ENCODE measurements at regions not wholly inside any gene's neighbourhood (a gene's known extent, or its start where the extent isn't known, plus 50 kb on each side); places are given as distances from the start of the nearest gene placed in this dataset.
"Not testable (repeated sequence)": the region's sequence is repeated elsewhere in the genome, so short reads cannot be mapped to it uniquely, and the experiment has no call there.

GRCh38 chrX:121562616-121563015, 515.2 kb downstream of the GLUD2 start:
- Histone ChIP-seq H3K4me1 (ENCODE audit: control insufficient read depth, insufficient read depth, low read length) (no peaks in the 10 kb centered on the region), H3K4me3 (ENCODE audit: low read length) (no peak overlapping the region), H3K27ac (ENCODE audit: low read length) (no peak overlapping the region), H3K27me3 (ENCODE audit: control insufficient read depth, insufficient read depth, low read length) (no peaks in the 10 kb centered on the region), H3K9me3 (ENCODE audit: control insufficient read depth, insufficient read depth, low read length) (no peaks in the 10 kb centered on the region), H3K36me3 (ENCODE audit: control insufficient read depth, insufficient read depth, low read length) (no peaks in the 10 kb centered on the region)
- no peak for DNase-seq (ENCODE audit: low read depth, low spot score)

GRCh38 chrX:121569609-121570008, 522.2 kb downstream of the GLUD2 start:
- Histone ChIP-seq H3K9me3 (ENCODE audit: control insufficient read depth, insufficient read depth, low read length) (no peaks in the 10 kb centered on the region), H3K36me3 (ENCODE audit: control insufficient read depth, insufficient read depth, low read length) (no peaks in the 10 kb centered on the region), H3K4me3 (ENCODE audit: low read length) (no peak overlapping the region), H3K27me3 (ENCODE audit: control insufficient read depth, insufficient read depth, low read length) (no peaks in the 10 kb centered on the region), H3K4me1 (ENCODE audit: control insufficient read depth, insufficient read depth, low read length) (no peaks in the 10 kb centered on the region), H3K27ac (ENCODE audit: low read length) (no peak overlapping the region)
- DNase-seq (ENCODE audit: low read depth, low spot score) = no peak
- WGBS (ENCODE audit: insufficient coverage, insufficient read length) = no CpG with 5 or more reads among the region's 4 CpGs

DNA sequence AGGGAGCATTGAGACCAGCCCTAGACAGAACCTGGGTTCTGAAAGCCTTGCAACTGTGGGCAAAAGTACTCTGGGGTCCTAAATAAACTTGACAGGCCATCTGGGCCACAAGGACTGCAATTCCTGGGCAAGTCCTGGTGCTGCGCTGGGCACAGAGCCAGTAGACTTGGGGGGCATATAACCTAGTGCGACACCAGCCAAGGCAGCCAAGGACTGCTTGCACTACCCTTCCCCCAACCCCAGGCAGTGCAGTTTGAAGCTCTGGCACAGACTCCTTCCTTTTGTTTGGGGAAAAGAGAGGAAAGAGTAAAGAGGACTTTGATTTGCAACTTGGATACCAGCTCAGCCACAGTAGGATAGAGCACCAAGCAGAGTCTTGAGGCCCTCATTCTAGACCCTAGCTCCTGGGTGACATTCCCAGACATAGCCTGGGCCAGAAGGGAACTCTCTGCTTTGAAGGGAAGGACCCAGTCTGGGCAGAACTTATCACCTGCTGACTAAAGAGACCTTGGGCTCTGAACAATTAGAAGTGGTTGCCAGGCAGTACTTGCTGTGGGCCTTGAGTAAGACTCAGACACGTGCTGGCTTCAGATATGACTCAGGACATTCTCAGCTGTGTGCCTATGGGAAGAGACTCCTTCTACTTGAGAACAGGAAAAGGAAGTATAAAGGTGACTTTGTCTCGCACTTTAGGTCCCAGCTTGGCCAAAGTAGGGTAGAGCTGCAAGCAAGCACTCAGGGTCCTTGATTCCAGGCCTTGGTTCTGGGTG, 522.8 kb downstream of the GLUD2 start:
- Histone ChIP-seq H3K27ac (ENCODE audit: low read length) (no peak overlapping the region), H3K36me3 (ENCODE audit: control insufficient read depth, insufficient read depth, low read length) (no peaks in the 10 kb centered on the region), H3K9me3 (ENCODE audit: control insufficient read depth, insufficient read depth, low read length) (no peaks in the 10 kb centered on the region), H3K27me3 (ENCODE audit: control insufficient read depth, insufficient read depth, low read length) (no peaks in the 10 kb centered on the region), H3K4me1 (ENCODE audit: control insufficient read depth, insufficient read depth, low read length) (no peaks in the 10 kb centered on the region), H3K4me3 (ENCODE audit: low read length) (no peak overlapping the region)
- DNase-seq (ENCODE audit: low read depth, low spot score) = no peak
- no CpG with 5 or more reads among the region's 4 CpGs for WGBS (ENCODE audit: insufficient coverage, insufficient read length)

DNA sequence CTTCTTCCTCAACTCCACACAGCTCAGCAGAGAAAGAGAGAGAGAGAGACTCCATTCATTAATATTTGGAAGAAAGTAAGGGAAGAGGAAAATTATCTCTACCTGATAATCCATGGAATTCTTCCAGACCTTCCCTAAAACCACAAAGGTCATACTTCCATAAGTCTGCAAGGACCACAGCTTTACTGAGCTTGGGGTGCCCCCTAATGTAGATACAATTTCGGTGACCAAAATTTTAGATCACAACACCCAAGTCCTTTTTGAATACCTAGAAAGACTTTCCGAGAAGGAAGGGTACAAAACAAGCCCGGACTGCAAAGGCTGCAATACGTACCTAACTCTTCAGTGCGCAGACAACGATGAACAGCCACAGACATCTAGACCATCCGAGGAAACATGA, 523.9 kb downstream of the GLUD2 start:
- Histone ChIP-seq H3K4me3 (ENCODE audit: low read length) (no peak overlapping the region), H3K9me3 (ENCODE audit: control insufficient read depth, insufficient read depth, low read length) (no peaks in the 10 kb centered on the region), H3K4me1 (ENCODE audit: control insufficient read depth, insufficient read depth, low read length) (no peaks in the 10 kb centered on the region), H3K36me3 (ENCODE audit: control insufficient read depth, insufficient read depth, low read length) (no peaks in the 10 kb centered on the region), H3K27me3 (ENCODE audit: control insufficient read depth, insufficient read depth, low read length) (no peaks in the 10 kb centered on the region), H3K27ac (ENCODE audit: low read length) (no peak overlapping the region)
- no peak for DNase-seq (ENCODE audit: low read depth, low spot score)
- no CpG with 5 or more reads among the region's 7 CpGs for WGBS (ENCODE audit: insufficient coverage, insufficient read length)

GRCh38 chrX:121574384-121574783, 527.0 kb downstream of the GLUD2 start:
- H3K27ac ChIP-seq (ENCODE audit: low read length); H3K27me3 ChIP-seq (ENCODE audit: control insufficient read depth, insufficient read depth, low read length); DNase-seq (ENCODE audit: low read depth, low spot score); H3K9me3 ChIP-seq (ENCODE audit: control insufficient read depth, insufficient read depth, low read length); H3K4me3 ChIP-seq (ENCODE audit: low read length); H3K4me1 ChIP-seq (ENCODE audit: control insufficient read depth, insufficient read depth, low read length); H3K36me3 ChIP-seq (ENCODE audit: control insufficient read depth, insufficient read depth, low read length): not testable (repeated sequence)
- WGBS (ENCODE audit: insufficient coverage, insufficient read length) = no CpG with 5 or more reads among the region's 2 CpGs

DNA sequence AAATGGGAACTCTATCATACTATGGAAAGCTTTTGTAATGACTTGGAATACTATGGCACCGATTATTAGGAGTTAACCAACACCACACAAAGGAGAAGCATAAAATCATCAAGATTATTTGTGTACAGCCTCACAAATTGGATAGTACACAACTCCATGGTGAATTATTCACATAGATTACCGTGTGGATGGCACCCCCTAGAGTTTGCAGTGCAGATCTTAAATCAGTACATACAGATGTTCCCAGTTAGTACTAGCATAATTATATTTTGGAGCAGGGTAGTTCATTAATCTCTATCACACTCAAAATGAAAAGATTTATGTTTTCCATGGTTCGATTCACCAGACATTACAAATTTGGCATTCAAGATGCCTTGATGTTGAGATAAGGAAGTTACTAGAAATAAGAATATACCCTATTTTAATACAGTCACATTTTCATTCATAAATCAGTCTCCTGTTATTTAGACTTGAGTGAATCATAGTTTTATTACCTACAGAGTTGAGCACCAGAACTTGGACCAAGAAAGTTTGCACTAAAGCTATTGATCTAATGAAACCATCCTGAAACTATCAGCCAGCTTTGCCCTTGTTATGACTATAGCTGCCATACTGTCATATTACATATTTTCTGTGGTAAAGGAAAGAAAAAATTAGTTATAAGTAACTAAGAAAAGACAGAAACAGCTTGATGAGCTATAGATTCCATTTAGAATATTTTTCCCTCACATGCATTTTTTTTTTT, 531.8 kb downstream of the GLUD2 start:
- H3K27ac ChIP-seq (ENCODE audit: low read length) = no peak overlapping the region
- H3K4me1 ChIP-seq (ENCODE audit: control insufficient read depth, insufficient read depth, low read length) = no peaks in the 10 kb centered on the region
- no peaks in the 10 kb centered on the region for H3K9me3 ChIP-seq (ENCODE audit: control insufficient read depth, insufficient read depth, low read length)
- WGBS (ENCODE audit: insufficient coverage, insufficient read length) = no CpG with 5 or more reads among the region's 3 CpGs
- H3K36me3 ChIP-seq (ENCODE audit: control insufficient read depth, insufficient read depth, low read length) = no peaks in the 10 kb centered on the region
- no peak overlapping the region for H3K4me3 ChIP-seq (ENCODE audit: low read length)
- no peaks in the 10 kb centered on the region for H3K27me3 ChIP-seq (ENCODE audit: control insufficient read depth, insufficient read depth, low read length)
- DNase-seq (ENCODE audit: low read depth, low spot score) = no peak

- H3K4me3 ChIP-seq (ENCODE audit: low read length) = no peak overlapping the region
- no peaks in the 10 kb centered on the region for H3K4me1 ChIP-seq (ENCODE audit: control insufficient read depth, insufficient read depth, low read length)
- WGBS (ENCODE audit: insufficient coverage, insufficient read length) = no CpG with 5 or more reads among the region's 4 CpGs
- H3K9me3 ChIP-seq (ENCODE audit: control insufficient read depth, insufficient read depth, low read length) = no peaks in the 10 kb centered on the region
- H3K27ac ChIP-seq (ENCODE audit: low read length) = no peak overlapping the region
- H3K27me3 ChIP-seq (ENCODE audit: control insufficient read depth, insufficient read depth, low read length) = no peaks in the 10 kb centered on the region
- H3K36me3 ChIP-seq (ENCODE audit: control insufficient read depth, insufficient read depth, low read length) = no peaks in the 10 kb centered on the region
- DNase-seq (ENCODE audit: low read depth, low spot score) = no peak
Measured at GRCh38 chrX:121581885-121582284, 534.5 kb downstream of the GLUD2 start.

DNA sequence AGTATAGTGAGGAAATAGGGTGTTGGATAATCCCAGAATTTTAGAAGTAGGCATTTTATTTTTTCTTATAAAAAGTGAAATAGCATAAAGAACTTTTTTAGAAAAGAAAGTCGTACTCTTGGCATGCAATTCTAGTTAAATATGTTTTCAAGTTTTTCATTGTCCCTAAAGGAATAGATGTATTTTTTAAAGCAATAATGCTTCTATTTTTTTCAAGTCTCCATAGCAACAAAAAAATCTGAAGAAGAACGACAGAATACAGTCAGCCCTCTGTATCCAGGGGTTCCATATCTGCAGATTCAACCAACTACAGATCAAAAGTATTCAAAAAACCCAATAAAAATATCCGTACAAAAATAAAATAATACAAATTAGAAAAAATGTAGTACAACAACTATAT, 538.2 kb downstream of the GLUD2 start:
- Histone ChIP-seq H3K27ac (ENCODE audit: low read length) (no peak overlapping the region), H3K9me3 (ENCODE audit: control insufficient read depth, insufficient read depth, low read length) (no peaks in the 10 kb centered on the region), H3K4me3 (ENCODE audit: low read length) (no peak overlapping the region), H3K36me3 (ENCODE audit: control insufficient read depth, insufficient read depth, low read length) (no peaks in the 10 kb centered on the region), H3K27me3 (ENCODE audit: control insufficient read depth, insufficient read depth, low read length) (no peaks in the 10 kb centered on the region), H3K4me1 (ENCODE audit: control insufficient read depth, insufficient read depth, low read length) (no peaks in the 10 kb centered on the region)
- no peak for DNase-seq (ENCODE audit: low read depth, low spot score)
- WGBS (ENCODE audit: insufficient coverage, insufficient read length) = 100% methylated on average over 1 of the region's 3 CpGs

GRCh38 chrX:121592884-121593283, 545.5 kb downstream of the GLUD2 start:
- Histone ChIP-seq H3K4me1 (ENCODE audit: control insufficient read depth, insufficient read depth, low read length) (no peaks in the 10 kb centered on the region), H3K36me3 (ENCODE audit: control insufficient read depth, insufficient read depth, low read length) (no peaks in the 10 kb centered on the region), H3K27ac (ENCODE audit: low read length) (no peak overlapping the region), H3K9me3 (ENCODE audit: control insufficient read depth, insufficient read depth, low read length) (no peaks in the 10 kb centered on the region), H3K4me3 (ENCODE audit: low read length) (no peak overlapping the region), H3K27me3 (ENCODE audit: control insufficient read depth, insufficient read depth, low read length) (no peaks in the 10 kb centered on the region)
- WGBS (ENCODE audit: insufficient coverage, insufficient read length) = no CpG with 5 or more reads among the region's 3 CpGs
- no peak for DNase-seq (ENCODE audit: low read depth, low spot score)

- no peak for DNase-seq (ENCODE audit: low read depth, low spot score)
- Histone ChIP-seq H3K4me1 (ENCODE audit: control insufficient read depth, insufficient read depth, low read length) (no peaks in the 10 kb centered on the region), H3K4me3 (ENCODE audit: low read length) (no peak overlapping the region), H3K27me3 (ENCODE audit: control insufficient read depth, insufficient read depth, low read length) (no peaks in the 10 kb centered on the region), H3K36me3 (ENCODE audit: control insufficient read depth, insufficient read depth, low read length) (no peaks in the 10 kb centered on the region), H3K27ac (ENCODE audit: low read length) (no peak overlapping the region), H3K9me3 (ENCODE audit: control insufficient read depth, insufficient read depth, low read length) (no peaks in the 10 kb centered on the region)
- WGBS (ENCODE audit: insufficient coverage, insufficient read length) = no CpG with 5 or more reads among the region's 2 CpGs
Measured at GRCh38 chrX:121598356-121598755, 550.9 kb downstream of the GLUD2 start.

GRCh38 chrX:121635141-121635540, 587.7 kb downstream of the GLUD2 start:
- H3K4me3 ChIP-seq (ENCODE audit: low read length) = no peak overlapping the region
- no peaks in the 10 kb centered on the region for H3K9me3 ChIP-seq (ENCODE audit: control insufficient read depth, insufficient read depth, low read length)
- no CpG with 5 or more reads among the region's 2 CpGs for WGBS (ENCODE audit: insufficient coverage, insufficient read length)
- DNase-seq (ENCODE audit: low read depth, low spot score) = no peak
- no peak overlapping the region for H3K27ac ChIP-seq (ENCODE audit: low read length)
- H3K4me1 ChIP-seq (ENCODE audit: control insufficient read depth, insufficient read depth, low read length) = no peaks in the 10 kb centered on the region
- no peaks in the 10 kb centered on the region for H3K27me3 ChIP-seq (ENCODE audit: control insufficient read depth, insufficient read depth, low read length)
- no peaks in the 10 kb centered on the region for H3K36me3 ChIP-seq (ENCODE audit: control insufficient read depth, insufficient read depth, low read length)
